Fibroblast of villous mesenchyme (primary cell): ENCODE measurements at regions not wholly inside any gene's neighbourhood (a gene's known extent, or its start where the extent isn't known, plus 50 kb on each side); places are given as distances from the start of the nearest gene placed in this dataset.
"Not testable (repeated sequence)": the region's sequence is repeated elsewhere in the genome, so short reads cannot be mapped to it uniquely, and the experiment has no call there.

Source experiments
- DNase-seq: peaks from one replicate; pipeline ENCODE4 v3.0.0-alpha.2; 2010; ENCODE audit warnings: low read depth
- H3K4me3 ChIP-seq: 2 replicates; pipeline ENCODE4 v1.5.1; 2011; ENCODE audit warnings: low read depth, mild to moderate bottlenecking, low read length
- TF ChIP-seq, protein P1 (sequence below): IDR thresholded peaks from 2 replicates; pipeline ENCODE4 v1.5.1; 2012; ENCODE audit warnings: low read depth, mild to moderate bottlenecking, low read length; ENCODE audit not compliant: insufficient read depth

DNA sequence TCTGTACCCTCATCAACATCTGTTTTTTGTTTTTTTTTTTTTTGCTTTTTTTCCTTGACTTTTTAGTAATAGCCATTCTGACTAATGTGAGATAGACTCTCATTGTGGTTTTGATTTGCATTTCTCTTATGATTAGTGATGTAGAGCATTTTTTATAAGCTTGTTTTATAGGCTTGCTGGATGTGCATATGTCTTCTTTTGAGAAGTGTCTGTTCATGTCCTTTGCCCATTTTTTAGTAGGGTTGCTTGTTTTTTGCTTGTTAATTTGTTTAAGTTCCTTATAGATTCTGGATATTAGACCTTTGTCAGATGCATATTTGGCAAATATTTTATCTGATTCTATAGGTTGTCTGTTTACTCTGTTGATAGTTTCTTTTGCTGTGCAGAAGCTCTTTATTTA lies 53.5 kb upstream of the FAR1 start:
- H3K4me3 ChIP-seq, DNase-seq: not testable (repeated sequence)

DNA sequence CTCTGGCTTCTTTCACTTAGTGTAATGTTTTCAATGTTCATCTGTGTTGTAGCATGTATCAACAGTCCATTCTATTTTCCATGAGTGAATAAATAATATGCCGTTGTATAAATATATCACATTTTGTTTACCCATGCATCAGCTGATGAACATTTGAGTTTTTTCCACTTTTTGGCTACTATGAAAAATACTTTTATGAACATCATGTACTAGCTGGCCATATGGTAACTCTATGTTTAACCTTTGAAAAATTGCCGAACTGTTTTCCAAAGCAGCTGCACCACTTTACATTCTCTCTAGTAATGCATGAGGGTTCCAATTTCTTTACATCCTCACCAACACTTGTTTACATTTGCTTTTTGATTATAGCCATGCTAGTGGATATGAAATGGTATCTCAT lies 59.8 kb upstream of the FAR1 start:
- DNase-seq: no peak
- no peak overlapping the region for H3K4me3 ChIP-seq
- TF ChIP-seq, protein P1, sequence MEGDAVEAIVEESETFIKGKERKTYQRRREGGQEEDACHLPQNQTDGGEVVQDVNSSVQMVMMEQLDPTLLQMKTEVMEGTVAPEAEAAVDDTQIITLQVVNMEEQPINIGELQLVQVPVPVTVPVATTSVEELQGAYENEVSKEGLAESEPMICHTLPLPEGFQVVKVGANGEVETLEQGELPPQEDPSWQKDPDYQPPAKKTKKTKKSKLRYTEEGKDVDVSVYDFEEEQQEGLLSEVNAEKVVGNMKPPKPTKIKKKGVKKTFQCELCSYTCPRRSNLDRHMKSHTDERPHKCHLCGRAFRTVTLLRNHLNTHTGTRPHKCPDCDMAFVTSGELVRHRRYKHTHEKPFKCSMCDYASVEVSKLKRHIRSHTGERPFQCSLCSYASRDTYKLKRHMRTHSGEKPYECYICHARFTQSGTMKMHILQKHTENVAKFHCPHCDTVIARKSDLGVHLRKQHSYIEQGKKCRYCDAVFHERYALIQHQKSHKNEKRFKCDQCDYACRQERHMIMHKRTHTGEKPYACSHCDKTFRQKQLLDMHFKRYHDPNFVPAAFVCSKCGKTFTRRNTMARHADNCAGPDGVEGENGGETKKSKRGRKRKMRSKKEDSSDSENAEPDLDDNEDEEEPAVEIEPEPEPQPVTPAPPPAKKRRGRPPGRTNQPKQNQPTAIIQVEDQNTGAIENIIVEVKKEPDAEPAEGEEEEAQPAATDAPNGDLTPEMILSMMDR: no peak

DNA sequence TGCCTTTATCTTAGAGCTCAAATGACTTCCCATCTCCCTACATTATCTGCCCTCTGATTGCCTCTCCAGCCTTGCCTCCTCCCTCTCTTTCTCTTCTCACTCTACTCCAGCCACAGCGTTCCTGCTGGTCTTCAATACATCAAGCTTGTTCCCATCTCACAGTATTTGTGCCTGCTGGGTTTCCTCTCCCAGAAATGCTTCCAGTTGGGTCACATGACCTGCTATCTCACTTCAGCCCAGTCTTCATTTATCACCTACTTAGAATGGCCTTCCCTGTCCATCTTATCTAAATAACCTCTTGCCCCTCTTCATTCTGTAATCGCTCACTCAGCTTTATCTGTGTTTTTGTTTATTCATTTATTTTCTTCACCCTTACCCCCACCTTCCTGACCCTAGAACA lies 61.8 kb upstream of the FAR1 start:
- TF ChIP-seq, protein P1: no peak
- no peak overlapping the region for H3K4me3 ChIP-seq
- no peak for DNase-seq

DNA sequence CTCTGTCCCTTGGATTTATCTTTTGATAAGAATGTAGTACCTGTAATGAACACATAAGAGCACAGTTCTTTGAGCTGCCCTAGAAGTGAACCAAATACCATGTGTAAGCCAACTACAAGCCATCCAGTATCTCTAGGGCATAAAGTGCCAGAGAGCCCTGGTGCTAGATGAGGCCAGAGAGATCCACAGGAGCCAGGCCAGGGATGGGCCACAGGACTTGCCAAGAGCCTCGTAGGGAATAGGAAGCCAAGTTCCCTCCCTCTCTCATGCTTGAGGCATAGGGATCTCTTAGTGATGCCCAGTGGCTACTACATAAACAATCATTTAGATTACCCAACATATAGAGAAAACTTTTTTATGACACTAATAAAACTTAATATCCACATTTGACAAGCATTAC lies 64.8 kb upstream of the FAR1 start:
- TF ChIP-seq, protein P1: no peak
- H3K4me3 ChIP-seq: no peak overlapping the region
- no peak for DNase-seq

DNA sequence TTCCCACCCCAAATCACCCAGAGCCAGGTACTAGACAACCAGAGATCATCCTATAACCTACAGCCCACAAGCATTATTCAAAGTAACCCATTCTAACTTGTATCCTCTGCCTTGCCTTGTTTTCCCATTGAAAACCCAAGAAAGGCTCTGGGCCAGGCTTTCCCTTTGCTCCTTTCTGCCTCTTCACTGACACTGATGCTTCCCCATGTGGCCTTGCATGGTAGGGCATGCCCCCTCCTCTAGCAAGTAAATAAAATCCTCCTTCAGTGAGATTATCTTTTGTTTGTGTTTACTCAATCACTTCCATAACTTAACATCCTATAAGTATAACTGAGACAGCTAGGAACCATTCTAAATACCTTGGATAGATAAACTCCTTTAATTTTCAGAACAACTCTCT lies 65.6 kb upstream of the FAR1 start:
- no peak for DNase-seq
- no peak overlapping the region for H3K4me3 ChIP-seq
- TF ChIP-seq, protein P1: peak; percentile 10

DNA sequence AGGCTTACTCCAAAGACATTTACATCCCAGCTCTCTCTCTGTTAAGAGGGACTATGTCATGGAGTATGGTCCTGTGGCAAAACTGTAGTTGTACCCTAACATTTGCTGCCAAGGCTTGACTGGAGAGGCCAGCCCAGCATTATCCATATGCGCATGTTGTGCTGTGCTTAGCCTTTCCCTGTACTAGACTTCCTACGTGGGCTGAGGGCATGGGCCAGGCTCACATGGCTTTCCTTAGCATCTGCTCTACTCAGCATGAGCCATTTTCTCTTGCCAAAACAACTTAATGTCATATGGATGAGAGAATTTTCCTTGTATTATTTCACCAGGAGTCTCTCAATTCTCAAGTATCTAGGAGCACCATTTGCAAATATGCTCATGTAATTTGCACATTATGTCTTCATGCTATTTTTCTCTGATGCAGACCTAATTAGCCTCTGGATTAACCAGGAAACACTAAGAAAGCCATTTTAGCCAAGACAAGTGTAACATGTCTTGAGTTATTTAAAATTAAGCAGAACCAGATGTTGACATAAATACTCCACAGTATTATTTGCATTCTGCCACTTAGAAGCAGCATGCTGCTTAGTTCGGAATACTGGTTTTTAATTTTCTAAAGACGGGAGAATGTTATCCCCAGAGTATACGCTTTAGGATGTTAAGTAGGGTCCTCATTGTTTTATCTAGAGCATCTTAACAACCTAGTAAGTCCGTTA lies 71.7 kb upstream of the FAR1 start:
- no peak overlapping the region for H3K4me3 ChIP-seq
- TF ChIP-seq, protein P1: no peak
- DNase-seq: no peak

DNA sequence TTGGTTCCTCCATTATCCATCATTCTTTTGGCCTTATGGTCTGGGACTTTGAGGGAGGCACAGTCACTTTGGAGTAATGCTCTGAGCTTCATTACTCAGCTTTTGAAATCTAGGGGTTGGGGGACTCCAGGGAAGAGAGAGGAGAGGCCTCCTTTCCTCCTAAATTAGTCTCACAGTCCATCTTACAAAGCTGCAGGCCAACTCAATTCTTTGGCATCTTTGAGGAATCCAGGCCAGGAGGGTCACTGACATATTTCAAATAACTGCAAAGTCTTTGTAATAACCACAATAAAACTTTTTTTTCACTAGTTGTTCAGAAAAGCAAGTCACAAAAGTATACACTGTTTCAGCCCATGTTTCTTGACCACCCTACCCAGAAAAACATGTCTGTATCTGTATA lies 73.3 kb upstream of the FAR1 start:
- no peak overlapping the region for H3K4me3 ChIP-seq
- DNase-seq: no peak
- TF ChIP-seq, protein P1: no peak
